ENCODE measurements at regions not wholly inside any gene's neighbourhood (a gene's known extent, or its start where the extent isn't known, plus 50 kb on each side); places are given as distances from the start of the nearest gene placed in this dataset.

- TF ChIP-seq CTCF (IDR thresholded peaks at IDR 0.05; ENCODE audit: insufficient read depth, low read length, poor library complexity, severe bottlenecking) (no peak), EZH2phosphoT487 (conservative IDR thresholded peaks at IDR 0.05; ENCODE audit: low read length) (no peak)
Measured at GRCh38 chr5:8341406-8341805, 472.5 kb downstream of the MTRR start.
